Gastroesophageal sphincter (tissue), 3 donors: ENCODE measurements at regions not wholly inside any gene's neighbourhood (a gene's known extent, or its start where the extent isn't known, plus 50 kb on each side); places are given as distances from the start of the nearest gene placed in this dataset.

ENCODE experiments used
- CTCF ChIP-seq, 4 experiments: fragments of 200-600 bp in 2 of 4; fragments of 450-650 bp in 2 of 4; sonication (generic) in 1 of 4; IDR thresholded peaks; one replicate each; pipeline ENCODE4 v1.5.1; 2017 to 2019; ENCODE audit warnings: antibody characterized with exemption in 4 of 4, mild to moderate bottlenecking in 2 of 4, moderate library complexity in 2 of 4
- POLR2AphosphoS5 ChIP-seq: sonication (generic); formaldehyde crosslinking; IDR thresholded peaks from one replicate; pipeline ENCODE4 v1.6.1; 2017; ENCODE audit warnings: antibody characterized with exemption

- TF ChIP-seq CTCF (IDR thresholded peaks at IDR 0.05), result no peak
- TF ChIP-seq POLR2AphosphoS5, result no peak
Observed at GRCh38 chr16:85213926-85214675, 101.8 kb upstream of the CIBAR2 start.
